ENCODE measurements at regions not wholly inside any gene's neighbourhood (a gene's known extent, or its start where the extent isn't known, plus 50 kb on each side); places are given as distances from the start of the nearest gene placed in this dataset.
A peak's percentile ranks its signal among the peaks of the same experiment; 100 is the strongest.

DNA sequence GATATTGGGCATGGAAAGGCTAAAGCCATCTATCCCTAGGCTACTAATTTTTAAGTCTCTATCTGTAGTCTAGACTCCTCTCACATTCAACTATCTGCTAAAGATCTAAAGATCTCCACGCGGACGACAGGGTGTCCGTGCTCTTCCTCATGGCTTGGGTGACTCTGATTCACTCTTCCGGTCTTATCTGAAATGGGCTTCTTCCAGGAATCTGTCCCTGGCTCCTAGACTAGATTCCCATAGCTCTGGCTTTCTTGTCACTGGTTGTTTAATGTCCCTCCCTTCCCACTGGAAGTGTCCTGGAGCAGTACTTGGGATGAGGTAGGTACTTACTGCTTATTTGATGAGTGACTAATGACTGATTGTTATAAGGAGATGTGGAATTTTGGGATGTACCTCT, 62.0 kb upstream of the PODXL start:
- no peaks in the 10 kb centered on the region for H3K9me3 ChIP-seq (ENCODE audit: low read length)
- ChIA-PET POLR2A (ENCODE audit: unreplicated experiment) (no interaction called here), CTCF (no interaction called here)
- H3K4me3 ChIP-seq (ENCODE audit: low read length): no peak overlapping the region
- H3K9me2 ChIP-seq (replicated peaks; ENCODE audit: low read length): no peaks in the 10 kb centered on the region
- H3K4me2 ChIP-seq (ENCODE audit: low read length): no peak overlapping the region
- no peak overlapping the region for H3K9ac ChIP-seq (ENCODE audit: low read length)
- no peaks in the 10 kb centered on the region for H3K36me3 ChIP-seq (ENCODE audit: low read depth, low read length)
- ATAC-seq: peak; percentile 14; the same call in 1 of the 2 replicates
- H4K20me1 ChIP-seq (ENCODE audit: low read length): no peaks in the 10 kb centered on the region
- H3K27ac ChIP-seq (ENCODE audit: low read length): 0 out of 2 replicates have a peak overlapping the region, but pooled peaks have one; percentile 11
- 0 out of 2 replicates have a peak overlapping the region, but pooled peaks have one; percentile 45 for H2AFZ ChIP-seq (ENCODE audit: low read length)
- peaks cover 18% of the 10 kb centered on the region for H3K4me1 ChIP-seq (ENCODE audit: insufficient read depth, low read length)
- H3F3A ChIP-seq (ENCODE audit: low read length, unreplicated experiment): no peaks in the 10 kb centered on the region
- H3K27me3 ChIP-seq (ENCODE audit: low read length): no peaks in the 10 kb centered on the region
- no TSS peak for BruUV-seq (replicated peaks)
- no peaks in the 10 kb centered on the region for H3K79me2 ChIP-seq (ENCODE audit: low read length)
- intact Hi-C loops (cut with micrococcal nuclease): no loop called here
- TF ChIP-seq EZH2phosphoT487 (IDR thresholded peaks at IDR 0.05; ENCODE audit: borderline replicate concordance, low read length) (no peak), EZH2 (IDR thresholded peaks at IDR 0.05; ENCODE audit: low read length, unreplicated experiment) (no peak)
- TF ChIP-seq, protein P1, sequence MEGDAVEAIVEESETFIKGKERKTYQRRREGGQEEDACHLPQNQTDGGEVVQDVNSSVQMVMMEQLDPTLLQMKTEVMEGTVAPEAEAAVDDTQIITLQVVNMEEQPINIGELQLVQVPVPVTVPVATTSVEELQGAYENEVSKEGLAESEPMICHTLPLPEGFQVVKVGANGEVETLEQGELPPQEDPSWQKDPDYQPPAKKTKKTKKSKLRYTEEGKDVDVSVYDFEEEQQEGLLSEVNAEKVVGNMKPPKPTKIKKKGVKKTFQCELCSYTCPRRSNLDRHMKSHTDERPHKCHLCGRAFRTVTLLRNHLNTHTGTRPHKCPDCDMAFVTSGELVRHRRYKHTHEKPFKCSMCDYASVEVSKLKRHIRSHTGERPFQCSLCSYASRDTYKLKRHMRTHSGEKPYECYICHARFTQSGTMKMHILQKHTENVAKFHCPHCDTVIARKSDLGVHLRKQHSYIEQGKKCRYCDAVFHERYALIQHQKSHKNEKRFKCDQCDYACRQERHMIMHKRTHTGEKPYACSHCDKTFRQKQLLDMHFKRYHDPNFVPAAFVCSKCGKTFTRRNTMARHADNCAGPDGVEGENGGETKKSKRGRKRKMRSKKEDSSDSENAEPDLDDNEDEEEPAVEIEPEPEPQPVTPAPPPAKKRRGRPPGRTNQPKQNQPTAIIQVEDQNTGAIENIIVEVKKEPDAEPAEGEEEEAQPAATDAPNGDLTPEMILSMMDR (conservative IDR thresholded peaks at IDR 0.05; ENCODE audit: low read depth, low read length): no peak
- peak; percentile 28 for DNase-seq

DNA sequence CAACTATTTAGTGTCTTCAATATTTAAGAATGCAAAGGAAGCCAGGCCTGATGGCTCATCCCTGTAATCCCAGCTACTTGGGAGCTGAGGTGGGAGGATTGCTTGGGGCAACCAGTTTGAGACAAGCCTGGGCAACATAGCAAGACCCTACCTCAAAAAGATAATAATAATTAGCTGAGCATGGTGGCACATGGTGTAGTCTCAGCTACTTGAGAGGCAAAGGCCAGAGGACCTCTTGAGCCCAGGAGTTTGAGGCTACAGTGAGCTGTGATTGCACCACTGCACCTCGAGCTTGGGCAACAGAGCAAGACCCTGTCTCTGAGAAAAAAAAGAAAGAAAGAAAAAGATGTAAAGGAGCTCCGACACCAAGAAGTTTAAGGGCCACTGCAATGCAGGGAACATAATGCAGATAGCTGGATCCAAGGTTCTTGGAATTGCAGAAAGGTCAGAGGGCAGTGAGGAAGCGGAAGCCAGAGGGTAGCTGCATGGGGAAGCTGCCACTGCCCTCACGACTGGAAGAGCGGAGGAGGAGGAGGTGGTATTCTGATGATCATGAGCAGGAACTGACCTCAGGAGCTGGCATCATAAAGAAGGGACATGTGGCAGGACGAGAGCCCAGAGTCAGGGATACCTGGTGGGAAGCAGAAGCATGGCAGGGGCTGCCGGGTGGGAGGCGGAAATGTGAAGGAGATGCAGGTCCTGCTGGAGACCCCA, 60.2 kb upstream of the PODXL start:
- DNase-seq (no peak), ATAC-seq (no peak)
- Histone ChIP-seq H4K20me1 (ENCODE audit: low read length) (no peaks in the 10 kb centered on the region), H3K79me2 (ENCODE audit: low read length) (no peaks in the 10 kb centered on the region), H3F3A (ENCODE audit: low read length, unreplicated experiment) (no peaks in the 10 kb centered on the region), H3K4me3 (ENCODE audit: low read length) (no peak overlapping the region), H3K9me2 (replicated peaks; ENCODE audit: low read length) (no peaks in the 10 kb centered on the region), H3K27me3 (ENCODE audit: low read length) (no peaks in the 10 kb centered on the region), H3K4me2 (ENCODE audit: low read length) (no peak overlapping the region), H2AFZ (ENCODE audit: low read length) (no peak overlapping the region), H3K9me3 (ENCODE audit: low read length) (no peaks in the 10 kb centered on the region), H3K27ac (ENCODE audit: low read length) (no peak overlapping the region), H3K4me1 (ENCODE audit: insufficient read depth, low read length) (peaks cover 18% of the 10 kb centered on the region), H3K36me3 (ENCODE audit: low read depth, low read length) (no peaks in the 10 kb centered on the region), H3K9ac (ENCODE audit: low read length) (no peak overlapping the region)
- ChIA-PET POLR2A (ENCODE audit: unreplicated experiment) (no interaction called here), CTCF (no interaction called here)
- no TSS peak for BruUV-seq (replicated peaks)
- TF ChIP-seq, protein P1 (conservative IDR thresholded peaks at IDR 0.05; ENCODE audit: low read depth, low read length): no peak
- TF ChIP-seq EZH2 (IDR thresholded peaks at IDR 0.05; ENCODE audit: low read length, unreplicated experiment): no peak
- TF ChIP-seq EZH2phosphoT487 (IDR thresholded peaks at IDR 0.05; ENCODE audit: borderline replicate concordance, low read length): no peak
- intact Hi-C loops (cut with micrococcal nuclease): no loop called here

DNA sequence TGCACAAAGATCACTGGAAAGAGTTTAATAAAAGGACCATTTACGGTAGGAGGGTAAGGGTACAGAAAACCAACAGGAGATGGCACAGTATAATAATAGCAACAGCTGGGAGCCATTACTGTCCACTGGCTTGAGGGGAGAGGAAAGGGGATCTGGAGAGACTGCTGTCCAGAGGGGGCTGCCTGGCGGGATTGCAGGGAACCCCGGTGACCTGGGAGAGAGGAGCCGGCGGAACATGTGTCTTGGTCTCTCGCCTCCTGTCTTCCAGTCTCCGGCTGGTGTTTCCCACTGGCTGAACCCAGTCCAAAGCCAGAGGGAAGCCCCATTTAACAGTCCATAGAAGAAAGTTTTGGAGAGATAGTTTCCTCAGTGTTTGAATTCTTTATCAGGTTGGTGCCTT, 57.5 kb upstream of the PODXL start:
- BruUV-seq (replicated peaks): no TSS peak
- POLR2A ChIA-PET (ENCODE audit: unreplicated experiment): no interaction called here

More for the DNA sequence above, 57.5 kb upstream of the PODXL start:
- H3K9me3 ChIP-seq (ENCODE audit: low read length): no peaks in the 10 kb centered on the region
- no peak for TF ChIP-seq EZH2 (IDR thresholded peaks at IDR 0.05; ENCODE audit: low read length, unreplicated experiment)
- no peak for TF ChIP-seq EZH2phosphoT487 (IDR thresholded peaks at IDR 0.05; ENCODE audit: borderline replicate concordance, low read length)
- TF ChIP-seq, protein P1 (conservative IDR thresholded peaks at IDR 0.05; ENCODE audit: low read depth, low read length): no peak
- no peaks in the 10 kb centered on the region for H3K9me2 ChIP-seq (replicated peaks; ENCODE audit: low read length)
- H3K27ac ChIP-seq (ENCODE audit: low read length): no peak overlapping the region
- CTCF ChIA-PET: no interaction called here
- H3K4me3 ChIP-seq (ENCODE audit: low read length): no peak overlapping the region
- DNase-seq: no peak
- no peak for ATAC-seq
- H3K4me2 ChIP-seq (ENCODE audit: low read length): no peak overlapping the region
- H3K27me3 ChIP-seq (ENCODE audit: low read length): no peaks in the 10 kb centered on the region
- no peaks in the 10 kb centered on the region for H3K79me2 ChIP-seq (ENCODE audit: low read length)
- no peaks in the 10 kb centered on the region for H3K36me3 ChIP-seq (ENCODE audit: low read depth, low read length)
- no peaks in the 10 kb centered on the region for H3F3A ChIP-seq (ENCODE audit: low read length, unreplicated experiment)
- intact Hi-C loops (cut with micrococcal nuclease): loop anchor here (5.0 kb wide), 1 partner anchor 57 kb away; the partner anchor contains the start of gene PODXL
- no peaks in the 10 kb centered on the region for H4K20me1 ChIP-seq (ENCODE audit: low read length)
- H2AFZ ChIP-seq (ENCODE audit: low read length): no peak overlapping the region
- H3K9ac ChIP-seq (ENCODE audit: low read length): no peak overlapping the region
- H3K4me1 ChIP-seq (ENCODE audit: insufficient read depth, low read length): peaks cover 6% of the 10 kb centered on the region
